ENCODE measurements at regions not wholly inside any gene's neighbourhood (a gene's known extent, or its start where the extent isn't known, plus 50 kb on each side); places are given as distances from the start of the nearest gene placed in this dataset.

GRCh38 chr16:17023606-17024005 lies 447.2 kb downstream of the XYLT1 start:
- no peak overlapping the region for H3K9ac ChIP-seq (ENCODE audit: low read length)
- no peak overlapping the region for H3K4me2 ChIP-seq (ENCODE audit: low read length)
- no peaks in the 10 kb centered on the region for H4K20me1 ChIP-seq (ENCODE audit: low read length)
- H3K9me2 ChIP-seq (replicated peaks; ENCODE audit: low read length) = no peaks in the 10 kb centered on the region
- ATAC-seq = no peak
- ChIA-PET CTCF (no interaction called here), POLR2A (ENCODE audit: unreplicated experiment) (no interaction called here)
- TF ChIP-seq EZH2phosphoT487 (IDR thresholded peaks at IDR 0.05; ENCODE audit: borderline replicate concordance, low read length) = no peak
- TF ChIP-seq EZH2 (IDR thresholded peaks at IDR 0.05; ENCODE audit: low read length, unreplicated experiment) = no peak
- no peak for TF ChIP-seq CTCF (conservative IDR thresholded peaks at IDR 0.05; ENCODE audit: low read depth, low read length)
- no peak overlapping the region for H3K4me3 ChIP-seq (ENCODE audit: low read length)
- H2AFZ ChIP-seq (ENCODE audit: low read length) = no peak overlapping the region
- no peaks in the 10 kb centered on the region for H3K4me1 ChIP-seq (ENCODE audit: insufficient read depth, low read length)
- H3K9me3 ChIP-seq (ENCODE audit: low read length) = no peaks in the 10 kb centered on the region
- DNase-seq = no peak
- intact Hi-C loops (cut with micrococcal nuclease) = no loop called here
- no peaks in the 10 kb centered on the region for H3K79me2 ChIP-seq (ENCODE audit: low read length)
- no peaks in the 10 kb centered on the region for H3K27me3 ChIP-seq (ENCODE audit: low read length)
- BruUV-seq (replicated peaks) = no TSS peak
- H3K36me3 ChIP-seq (ENCODE audit: low read depth, low read length) = no peaks in the 10 kb centered on the region
- H3F3A ChIP-seq (ENCODE audit: low read length, unreplicated experiment) = no peaks in the 10 kb centered on the region
- no peak overlapping the region for H3K27ac ChIP-seq (ENCODE audit: low read length)

GRCh38 chr16:17024514-17024913 lies 446.2 kb downstream of the XYLT1 start:
- BruUV-seq (replicated peaks) = no TSS peak
- intact Hi-C loops (cut with micrococcal nuclease) = no loop called here
- CTCF ChIA-PET = no interaction called here

More at GRCh38 chr16:17024514-17024913, 446.2 kb downstream of the XYLT1 start:
- Histone ChIP-seq H3K36me3 (ENCODE audit: low read depth, low read length) (no peaks in the 10 kb centered on the region), H3K27ac (ENCODE audit: low read length) (no peak overlapping the region), H3K27me3 (ENCODE audit: low read length) (no peaks in the 10 kb centered on the region), H3K9me2 (replicated peaks; ENCODE audit: low read length) (no peaks in the 10 kb centered on the region), H3K9ac (ENCODE audit: low read length) (no peak overlapping the region), H3K79me2 (ENCODE audit: low read length) (no peaks in the 10 kb centered on the region), H3K4me2 (ENCODE audit: low read length) (no peak overlapping the region), H3K9me3 (ENCODE audit: low read length) (no peaks in the 10 kb centered on the region), H4K20me1 (ENCODE audit: low read length) (no peaks in the 10 kb centered on the region), H3K4me1 (ENCODE audit: insufficient read depth, low read length) (no peaks in the 10 kb centered on the region), H3F3A (ENCODE audit: low read length, unreplicated experiment) (no peaks in the 10 kb centered on the region), H3K4me3 (ENCODE audit: low read length) (no peak overlapping the region), H2AFZ (ENCODE audit: low read length) (no peak overlapping the region)
- POLR2A ChIA-PET (ENCODE audit: unreplicated experiment) = no interaction called here
- no peak for TF ChIP-seq CTCF (conservative IDR thresholded peaks at IDR 0.05; ENCODE audit: low read depth, low read length)
- TF ChIP-seq EZH2 (IDR thresholded peaks at IDR 0.05; ENCODE audit: low read length, unreplicated experiment) = no peak
- no peak for TF ChIP-seq EZH2phosphoT487 (IDR thresholded peaks at IDR 0.05; ENCODE audit: borderline replicate concordance, low read length)
- DNase-seq (no peak), ATAC-seq (no peak)
